ENCODE measurements at regions not wholly inside any gene's neighbourhood (a gene's known extent, or its start where the extent isn't known, plus 50 kb on each side); places are given as distances from the start of the nearest gene placed in this dataset.

DNA sequence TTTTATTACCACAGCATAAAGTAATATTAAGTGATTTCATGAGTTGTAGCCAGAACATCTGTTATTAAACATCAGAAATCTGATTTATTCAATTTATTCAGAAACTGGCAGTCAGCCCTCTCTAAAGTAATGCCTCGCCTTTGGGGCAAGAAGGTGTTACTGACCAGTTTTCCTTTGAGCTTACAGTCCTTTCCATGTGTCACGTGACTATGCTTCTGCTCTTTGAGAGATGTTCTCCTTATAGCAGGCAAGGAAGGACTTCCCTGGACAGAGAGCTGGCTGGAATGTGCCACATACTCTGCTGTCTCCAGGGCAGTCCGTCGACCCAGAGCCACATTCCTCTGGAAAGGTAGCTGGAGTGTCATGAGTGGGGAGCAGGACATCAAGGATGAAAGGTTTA, 119.7 kb downstream of the RDH14 start:
- no peak for TF ChIP-seq CTCF (conservative IDR thresholded peaks at IDR 0.05; ENCODE audit: low read depth, low read length)
- TF ChIP-seq EZH2 (IDR thresholded peaks at IDR 0.05; ENCODE audit: borderline replicate concordance, low read depth, low read length, poor library complexity, severe bottlenecking): no peak

Data from A673 (cell line).